Renal pelvis (tissue), 1 donor: ENCODE measurements at regions not wholly inside any gene's neighbourhood (a gene's known extent, or its start where the extent isn't known, plus 50 kb on each side); places are given as distances from the start of the nearest gene placed in this dataset.
A peak's percentile ranks its signal among the peaks of the same experiment; 100 is the strongest.

ENCODE experiments used
- DNase-seq: peaks from one replicate; pipeline ENCODE4 v3.0.0-alpha.2; 2013

DNA sequence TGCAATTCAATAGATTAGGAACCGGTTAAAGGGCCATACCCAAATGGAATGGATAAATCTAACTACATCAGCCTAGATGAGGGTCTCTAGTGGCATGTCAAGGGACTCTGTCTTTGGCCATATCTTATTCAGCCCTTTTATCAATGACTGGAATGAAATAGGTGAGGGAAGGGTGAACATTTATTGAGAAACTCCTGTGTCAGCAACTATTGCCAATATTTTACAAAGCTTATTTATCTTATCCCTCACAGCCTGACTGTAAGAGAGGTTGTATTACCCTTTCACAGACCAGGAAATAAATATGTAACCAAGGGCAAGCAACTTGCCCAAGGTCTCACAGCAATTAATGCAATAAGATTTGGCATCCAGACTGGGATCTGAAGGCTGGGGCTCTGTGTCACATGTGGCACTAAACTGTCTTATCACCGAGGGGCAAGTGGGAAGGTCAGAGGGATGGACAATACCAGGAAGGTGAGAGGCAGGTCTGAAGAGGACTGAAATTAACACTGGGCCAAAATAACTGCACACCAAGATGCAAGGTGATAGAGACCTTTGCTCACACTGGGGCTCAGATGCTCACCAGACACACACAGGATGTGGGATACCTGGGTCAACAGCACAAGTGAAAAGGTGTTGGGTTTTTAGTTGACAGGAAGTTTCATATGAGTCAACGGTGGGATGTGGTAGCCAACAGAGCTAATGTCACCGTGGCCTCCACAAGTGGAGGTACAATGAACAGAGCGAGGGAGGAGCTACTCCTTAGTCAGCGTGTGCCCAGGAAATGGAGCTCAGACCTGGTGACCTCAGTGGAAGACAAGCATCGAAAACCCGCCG lies 261.3 kb downstream of the RPLP1 start:
- DNase-seq: no peak

DNA sequence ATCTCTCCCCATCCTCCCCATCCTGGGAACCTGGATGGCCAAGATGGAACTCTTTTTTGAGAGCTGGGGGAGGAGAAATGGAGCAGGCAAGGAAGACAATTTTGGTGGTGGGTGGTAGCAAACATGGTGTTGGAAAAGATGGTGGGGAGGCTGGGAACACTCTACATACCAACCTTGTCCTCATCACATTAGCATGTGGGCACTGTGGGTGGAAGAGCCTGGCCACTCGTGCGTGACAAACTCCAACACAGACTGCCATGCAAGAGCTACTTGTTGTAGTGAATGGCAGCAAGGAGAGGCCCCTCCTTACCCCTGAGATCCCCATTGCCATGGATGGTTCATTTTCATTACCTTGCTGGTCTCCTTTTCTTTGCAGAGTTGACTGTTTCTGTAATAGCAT lies 262.6 kb downstream of the RPLP1 start:
- DNase-seq: no peak

DNA sequence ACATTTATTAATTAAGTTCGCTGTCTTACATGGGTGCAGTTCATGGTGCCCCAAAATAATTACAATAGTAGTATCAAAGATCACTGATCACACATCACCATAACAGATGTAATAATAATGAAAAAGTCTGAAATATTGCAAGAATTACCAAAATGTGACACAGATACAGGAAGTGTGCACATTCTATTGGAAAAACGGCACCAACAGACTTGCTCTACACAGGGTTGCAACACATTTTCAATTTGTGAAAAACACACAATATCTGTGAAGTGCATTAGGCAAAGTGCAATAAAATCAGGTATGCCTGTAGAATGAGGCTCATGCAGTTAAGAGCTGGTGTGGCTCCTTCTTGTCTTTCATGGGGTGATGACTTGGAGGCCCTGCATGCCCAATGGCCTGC lies 265.8 kb downstream of the RPLP1 start:
- no peak for DNase-seq

DNA sequence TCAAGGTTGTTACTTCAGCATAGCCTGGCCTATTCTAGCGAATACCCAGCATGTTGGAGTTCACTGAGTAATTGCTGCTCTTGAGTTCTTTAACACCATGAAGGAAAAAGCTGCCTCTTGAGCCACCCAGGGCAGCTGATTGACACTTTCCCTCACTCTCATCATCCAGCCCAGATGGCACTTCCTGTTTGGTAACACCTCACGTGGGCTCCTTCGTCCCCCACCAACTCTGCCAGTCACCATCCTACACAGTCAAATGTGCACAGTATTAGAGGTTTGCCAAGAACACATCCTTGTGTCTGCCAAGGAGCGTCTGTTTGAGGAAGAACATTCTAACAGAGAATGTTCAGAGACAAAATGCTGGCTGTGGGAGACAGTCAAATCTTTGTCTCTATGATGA lies 266.3 kb downstream of the RPLP1 start:
- no peak for DNase-seq

GRCh38 chr15:69719527-69720240 lies 267.1 kb downstream of the RPLP1 start:
- DNase-seq: no peak

DNA sequence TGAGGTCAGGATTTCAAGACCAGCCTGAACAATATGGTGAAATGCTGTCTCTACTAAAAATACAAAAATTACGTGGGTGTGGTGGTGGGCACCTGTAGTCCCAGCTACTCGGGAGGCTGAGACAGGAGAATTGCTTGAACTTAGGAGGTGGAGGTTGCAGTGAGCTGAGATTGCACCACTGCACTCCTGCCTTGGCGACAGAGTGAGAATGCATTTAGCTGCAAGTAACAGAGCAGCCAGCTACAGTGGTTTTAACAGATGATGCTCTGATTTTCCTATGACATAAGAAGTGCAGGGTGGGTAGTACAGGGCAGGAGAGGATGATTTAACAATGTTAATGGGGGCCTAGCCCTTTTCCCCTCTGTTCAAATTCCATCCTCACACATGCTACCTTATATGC lies 267.9 kb downstream of the RPLP1 start:
- no peak for DNase-seq

- DNase-seq: no peak
Observed at GRCh38 chr15:69722924-69723323, 270.3 kb downstream of the RPLP1 start.

DNA sequence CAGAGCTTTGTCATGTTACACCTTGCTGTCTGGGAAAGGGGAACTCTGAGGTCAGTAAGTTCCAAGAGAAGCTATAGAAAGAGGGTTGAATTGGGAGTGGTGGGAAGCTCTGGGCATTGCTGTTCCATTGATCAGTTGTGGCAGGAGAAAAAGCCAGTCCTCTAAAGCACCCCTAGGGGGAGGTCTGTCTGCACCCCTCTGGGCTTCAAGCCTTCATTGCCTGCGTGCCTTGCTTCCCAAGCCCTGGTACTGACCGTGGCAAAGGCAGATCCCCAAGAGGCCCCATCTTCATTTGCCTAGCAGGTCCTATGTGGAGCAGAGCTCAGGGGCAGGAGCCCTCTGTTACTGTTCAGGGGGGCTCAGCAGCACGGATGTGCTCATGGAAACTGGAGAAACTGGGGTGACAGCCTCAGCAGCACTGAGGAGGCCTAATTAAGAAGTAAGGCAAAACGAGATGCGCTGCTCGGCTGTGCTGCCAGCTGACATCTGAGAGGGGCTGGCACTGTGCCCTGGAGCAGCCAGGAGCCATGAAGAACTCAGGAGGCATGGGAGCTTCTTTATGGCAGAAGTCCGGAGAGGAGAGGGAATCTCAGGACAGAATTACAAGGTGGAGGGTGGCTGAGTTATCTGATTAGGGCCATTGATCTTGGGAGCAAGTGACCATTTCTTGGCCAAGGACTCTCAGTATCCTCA lies 270.9 kb downstream of the RPLP1 start:
- no peak for DNase-seq

DNA sequence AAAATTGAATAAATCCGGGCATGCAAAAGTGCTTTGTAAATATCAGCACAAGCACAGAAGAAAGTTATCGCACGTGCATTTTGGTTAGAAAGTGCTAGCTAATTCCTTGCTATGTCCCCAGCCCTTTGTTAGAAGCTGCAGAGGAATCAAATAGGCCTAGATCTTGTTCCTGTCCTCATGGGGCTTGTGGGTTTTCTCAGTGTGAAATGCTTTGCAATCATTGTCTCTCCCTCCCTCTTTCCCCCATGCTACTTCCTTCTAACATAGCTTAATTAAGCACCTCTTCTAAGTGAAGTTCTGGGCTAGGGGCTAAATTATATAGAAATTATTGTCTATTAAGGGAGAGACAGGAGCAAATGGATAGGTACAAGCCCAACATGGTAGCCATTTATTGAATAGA lies 271.7 kb downstream of the RPLP1 start:
- no peak for DNase-seq

- no peak for DNase-seq
Observed at GRCh38 chr15:69725275-69725674, 272.7 kb downstream of the RPLP1 start.

DNA sequence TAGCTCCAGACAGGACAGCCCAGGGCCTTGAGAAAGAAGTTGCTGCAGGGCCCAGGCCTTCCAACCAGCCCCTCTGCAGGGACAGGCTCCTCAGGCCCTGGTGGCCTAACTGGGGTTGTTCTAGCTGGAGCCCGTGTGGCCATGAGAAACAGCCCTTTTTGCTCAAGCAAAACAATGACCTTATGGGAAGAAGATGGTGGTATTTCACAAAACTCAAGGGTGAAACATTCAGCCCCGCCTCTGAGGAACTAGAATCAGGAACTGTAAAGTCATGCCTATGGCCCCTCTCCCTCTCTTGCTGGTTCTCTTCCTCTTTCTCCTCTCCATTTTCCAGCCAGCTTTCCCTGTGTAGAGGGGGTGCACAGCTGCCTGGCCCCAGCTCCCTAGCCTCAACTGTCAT lies 273.3 kb downstream of the RPLP1 start:
- no peak for DNase-seq

DNA sequence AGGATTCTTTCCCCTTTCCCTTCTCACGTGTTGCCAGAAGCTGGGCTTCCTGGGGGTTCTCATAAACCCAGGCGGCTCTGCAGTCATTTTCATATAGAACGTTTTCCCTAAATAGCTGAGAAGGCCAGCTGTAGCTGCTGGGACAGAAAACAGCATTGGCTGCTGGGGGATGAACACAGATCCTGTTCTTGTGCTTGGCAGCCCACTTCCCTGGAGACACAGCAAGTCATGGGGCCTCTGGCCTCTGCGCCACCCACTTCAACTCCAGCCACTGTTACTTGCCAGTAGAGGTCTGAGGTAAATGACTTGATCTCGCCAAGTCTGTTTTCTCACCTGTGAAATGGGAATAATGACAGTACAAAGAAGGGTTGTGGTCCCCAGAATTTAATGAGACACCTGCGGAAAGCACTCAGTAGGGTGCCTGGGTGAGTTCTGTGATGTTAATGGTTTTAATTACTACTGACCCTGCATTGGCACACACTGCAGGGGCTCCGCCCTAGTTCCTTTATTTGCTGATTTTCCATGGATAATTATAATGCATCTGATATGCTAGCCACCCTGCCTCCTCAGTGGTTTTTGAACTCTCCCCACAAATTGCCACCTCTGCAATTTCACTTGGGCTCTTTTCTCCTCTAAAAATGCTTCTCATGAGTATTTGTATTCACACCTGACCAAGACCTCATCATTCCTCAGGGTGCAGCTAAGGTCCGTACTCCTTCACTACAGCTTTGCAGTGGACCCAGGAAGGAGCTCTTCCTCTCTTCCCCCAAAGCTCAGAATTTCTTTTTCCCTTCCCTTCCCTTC lies 274.7 kb downstream of the RPLP1 start:
- DNase-seq: no peak

GRCh38 chr15:69729167-69729748 lies 276.6 kb downstream of the RPLP1 start:
- DNase-seq: no peak

DNA sequence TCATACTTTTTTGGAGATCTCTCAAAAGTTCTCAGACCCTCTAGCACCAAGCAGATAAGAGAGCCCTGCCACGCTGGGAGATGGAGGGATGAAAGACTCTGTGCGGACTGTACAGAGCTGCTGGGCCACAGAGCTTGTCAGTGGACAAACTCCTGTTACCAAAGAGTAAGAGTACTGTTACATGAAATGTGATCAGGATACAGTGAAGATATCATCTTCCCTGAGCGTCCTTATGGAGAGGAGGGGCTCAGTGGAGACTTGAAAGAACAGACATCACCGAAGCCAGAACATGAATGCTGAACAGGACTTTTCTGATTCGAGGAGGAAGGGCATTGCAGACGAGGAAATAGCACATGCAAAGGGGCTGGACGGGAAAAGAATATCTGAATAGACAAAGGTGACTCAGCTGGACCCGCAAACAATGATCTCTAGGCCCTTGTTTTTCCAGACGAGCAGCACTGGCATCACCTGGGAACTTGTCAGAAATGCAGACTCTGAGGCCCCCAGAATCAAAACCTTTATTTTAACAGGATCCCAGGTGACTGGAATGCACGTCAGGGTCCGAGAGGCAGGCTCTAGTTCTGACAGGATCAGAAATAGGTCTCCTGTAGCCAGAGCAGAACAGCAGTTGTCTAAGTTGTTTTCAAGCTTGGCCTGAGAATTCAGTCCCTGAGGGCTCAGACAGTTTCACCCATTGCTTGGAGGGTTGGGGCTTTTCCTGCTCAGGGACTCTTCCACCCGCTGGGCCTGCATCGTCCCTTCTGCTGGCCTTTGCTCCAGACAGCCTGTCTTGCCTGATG lies 277.9 kb downstream of the RPLP1 start:
- DNase-seq: no peak

GRCh38 chr15:69731081-69731330 lies 278.4 kb downstream of the RPLP1 start:
- DNase-seq: no peak

DNA sequence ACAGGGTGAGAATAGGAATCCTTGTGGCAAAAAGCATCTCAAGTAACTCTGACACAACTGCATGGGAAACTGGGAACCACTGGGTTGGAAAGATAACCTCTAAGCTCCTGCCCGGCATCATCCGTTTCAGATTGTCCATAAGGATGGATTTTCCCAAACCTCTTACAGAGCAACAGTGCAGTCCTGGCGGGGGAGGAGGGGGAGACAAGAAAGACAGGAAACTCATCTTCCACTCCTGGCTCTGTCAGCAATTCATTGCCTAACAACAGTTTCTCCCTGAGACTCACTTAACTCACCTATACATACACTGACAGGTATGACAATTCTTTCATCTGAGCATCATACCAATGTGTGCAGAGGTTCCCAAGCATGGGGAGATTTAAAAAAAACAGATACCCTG lies 279.0 kb downstream of the RPLP1 start:
- no peak for DNase-seq

- DNase-seq: no peak
Observed at GRCh38 chr15:69732133-69732532, 279.5 kb downstream of the RPLP1 start.

DNA sequence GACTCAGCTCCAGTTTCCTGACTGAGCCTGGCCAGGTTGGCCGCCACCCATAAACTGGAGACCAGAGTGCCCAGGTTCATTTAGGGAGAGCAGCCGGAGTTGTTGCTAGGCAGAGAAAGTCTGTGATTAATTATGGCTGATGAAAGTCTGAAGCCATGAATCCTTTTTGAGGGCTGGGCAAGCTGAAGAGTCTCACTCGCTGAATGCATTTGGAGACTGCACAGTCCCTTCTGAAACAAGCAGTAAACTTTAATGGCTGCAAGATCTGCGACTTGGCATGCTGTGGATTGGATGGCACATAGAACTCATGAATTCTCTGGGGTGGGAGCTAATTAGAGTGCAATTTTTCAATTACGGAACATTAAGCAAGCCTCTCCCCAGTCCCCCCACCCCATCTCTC lies 282.1 kb downstream of the RPLP1 start:
- DNase-seq: peak; percentile 48

DNA sequence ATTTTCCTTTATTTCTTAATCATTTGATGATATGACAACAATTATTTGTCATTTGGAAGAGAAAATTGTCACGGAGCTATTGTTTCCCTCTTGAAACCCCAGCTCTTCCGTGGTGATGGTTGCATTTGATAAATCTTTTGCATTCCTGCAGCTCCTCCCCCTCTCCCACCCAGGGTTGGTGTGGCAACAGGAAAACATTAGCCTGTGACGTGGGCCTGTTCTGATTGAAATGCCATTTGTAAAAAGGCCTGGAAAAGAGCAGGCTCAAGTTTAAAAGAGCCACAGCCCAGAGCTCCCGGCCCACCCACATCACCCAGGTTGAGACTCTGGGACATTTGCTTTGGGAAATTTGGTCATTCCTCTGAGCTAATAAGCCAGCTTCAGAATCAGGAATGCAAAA lies 282.5 kb downstream of the RPLP1 start:
- DNase-seq: peak; percentile 88

- no peak for DNase-seq
Observed at GRCh38 chr15:69736161-69736560, 283.5 kb downstream of the RPLP1 start.

GRCh38 chr15:69737916-69738315 lies 285.3 kb downstream of the RPLP1 start:
- DNase-seq: no peak
